ENCODE measurements at regions not wholly inside any gene's neighbourhood (a gene's known extent, or its start where the extent isn't known, plus 50 kb on each side); places are given as distances from the start of the nearest gene placed in this dataset.

- no peak for DNase-seq (ENCODE audit: low read depth)
Measured at GRCh38 chr6:166842607-166843006, 113.7 kb downstream of the RNASET2 start.

GRCh38 chr6:166841216-166841615 lies 115.1 kb downstream of the RNASET2 start:
- no peak for DNase-seq (ENCODE audit: low read depth)

- no peak for DNase-seq (ENCODE audit: low read depth)
Measured at GRCh38 chr6:166839569-166839968, 116.8 kb downstream of the RNASET2 start.

- DNase-seq (ENCODE audit: low read depth): no peak
Measured at GRCh38 chr6:166838987-166839386, 117.4 kb downstream of the RNASET2 start.

- no peak for DNase-seq (ENCODE audit: low read depth)
Measured at GRCh38 chr6:166836785-166837718, 119.3 kb downstream of the RNASET2 start.

GRCh38 chr6:166834049-166834448 lies 122.3 kb downstream of the RNASET2 start:
- DNase-seq (ENCODE audit: low read depth): no peak

- no peak for DNase-seq (ENCODE audit: low read depth)
Measured at GRCh38 chr6:166830891-166831363, 125.4 kb downstream of the RNASET2 start.

GRCh38 chr6:166830185-166830890 lies 126.0 kb downstream of the RNASET2 start:
- no peak for DNase-seq (ENCODE audit: low read depth)

- DNase-seq (ENCODE audit: low read depth): peak; percentile 6
Measured at GRCh38 chr6:166826264-166826663, 130.1 kb downstream of the RNASET2 start.

GRCh38 chr6:166825553-166826145 lies 130.7 kb downstream of the RNASET2 start:
- peak; percentile 64 for DNase-seq (ENCODE audit: low read depth)

GRCh38 chr6:166824880-166825250 lies 131.5 kb downstream of the RNASET2 start:
- DNase-seq (ENCODE audit: low read depth): no peak

GRCh38 chr6:166824146-166824879 lies 132.0 kb downstream of the RNASET2 start:
- no peak for DNase-seq (ENCODE audit: low read depth)

GRCh38 chr6:166822609-166823008 lies 133.7 kb downstream of the RNASET2 start:
- DNase-seq (ENCODE audit: low read depth): no peak

GRCh38 chr6:166820483-166820882 lies 135.9 kb downstream of the RNASET2 start:
- no peak for DNase-seq (ENCODE audit: low read depth)

GRCh38 chr6:166820070-166820469 lies 136.3 kb downstream of the RNASET2 start:
- no peak for DNase-seq (ENCODE audit: low read depth)

GRCh38 chr6:166815629-166816028 lies 140.7 kb downstream of the RNASET2 start:
- peak; percentile 2 for DNase-seq (ENCODE audit: low read depth)

GRCh38 chr6:166814390-166814789 lies 142.0 kb downstream of the RNASET2 start:
- DNase-seq (ENCODE audit: low read depth): no peak

- no peak for DNase-seq (ENCODE audit: low read depth)
Measured at GRCh38 chr6:166813461-166813860, 142.9 kb downstream of the RNASET2 start.

- DNase-seq (ENCODE audit: low read depth): no peak
Measured at GRCh38 chr6:166810864-166811263, 145.5 kb downstream of the RNASET2 start.

- DNase-seq (ENCODE audit: low read depth): peak; percentile 15
Measured at GRCh38 chr6:166809721-166810120, 146.6 kb downstream of the RNASET2 start.

- DNase-seq (ENCODE audit: low read depth): no peak
Measured at GRCh38 chr6:166806962-166807757, 149.2 kb downstream of the RNASET2 start.
